Activated T-helper 17 cell treated with anti-CD3 and anti-CD28 coated beads, Interleukin-2, amount 50 U/mL, for 72 hours (primary cell): ENCODE measurements at regions not wholly inside any gene's neighbourhood (a gene's known extent, or its start where the extent isn't known, plus 50 kb on each side); places are given as distances from the start of the nearest gene placed in this dataset.

Experiments used
- ATAC-seq: fragments of 150-1000 bp; cut with Tn5 transposase; replicated peaks from 2 replicates; pipeline ENCODE4 v1.10.0; 2021; ENCODE audit warnings: mild to moderate bottlenecking, moderate library complexity
- H3K27ac Mint-ChIP-seq: one replicate; pipeline ENCODE4 v1.8.0; 2022; ENCODE audit warnings: mixed read lengths
- H3K27me3 Mint-ChIP-seq: one replicate; pipeline ENCODE4 v1.8.0; 2022; ENCODE audit warnings: mixed read lengths
- H3K36me3 Mint-ChIP-seq: one replicate; pipeline ENCODE4 v1.8.0; 2022; ENCODE audit warnings: low read depth, mild to moderate bottlenecking, mixed read lengths
- H3K4me1 Mint-ChIP-seq: one replicate; pipeline ENCODE4 v1.8.0; 2022; ENCODE audit warnings: mixed read lengths
- H3K4me3 Mint-ChIP-seq: one replicate; pipeline ENCODE4 v1.8.0; 2022; ENCODE audit warnings: mild to moderate bottlenecking, mixed read lengths
- H3K9me3 Mint-ChIP-seq: one replicate; pipeline ENCODE4 v1.8.0; 2022; ENCODE audit warnings: mixed read lengths

- Mint-ChIP-seq H3K4me1 (no peaks in the 10 kb centered on the region), H3K4me3 (no peak overlapping the region), H3K9me3 (no peaks in the 10 kb centered on the region), H3K36me3 (no peaks in the 10 kb centered on the region), H3K27me3 (peaks cover 12% of the 10 kb centered on the region), H3K27ac (no peak overlapping the region)
- no peak for ATAC-seq
Measured at GRCh38 chr2:45287045-45287444, 277.8 kb upstream of the SIX2 start.

- Mint-ChIP-seq H3K9me3 (no peaks in the 10 kb centered on the region), H3K27me3 (peaks cover 12% of the 10 kb centered on the region), H3K4me1 (no peaks in the 10 kb centered on the region), H3K36me3 (no peaks in the 10 kb centered on the region), H3K27ac (no peak overlapping the region), H3K4me3 (no peak overlapping the region)
- ATAC-seq, result no peak
Measured at GRCh38 chr2:45285771-45286390, 276.6 kb upstream of the SIX2 start.

- no peak for ATAC-seq
- H3K36me3 Mint-ChIP-seq, result no peaks in the 10 kb centered on the region
- no peak overlapping the region for H3K27ac Mint-ChIP-seq
- no peaks in the 10 kb centered on the region for H3K4me1 Mint-ChIP-seq
- peaks cover 12% of the 10 kb centered on the region for H3K27me3 Mint-ChIP-seq
- no peaks in the 10 kb centered on the region for H3K9me3 Mint-ChIP-seq
- no peak overlapping the region for H3K4me3 Mint-ChIP-seq
Measured at GRCh38 chr2:45285311-45285710, 276.1 kb upstream of the SIX2 start.

GRCh38 chr2:45284621-45284995 is 275.4 kb upstream of the SIX2 start:
- peaks cover 12% of the 10 kb centered on the region for H3K27me3 Mint-ChIP-seq
- H3K4me3 Mint-ChIP-seq, result no peak overlapping the region
- no peaks in the 10 kb centered on the region for H3K36me3 Mint-ChIP-seq
- ATAC-seq, result no peak
- no peaks in the 10 kb centered on the region for H3K4me1 Mint-ChIP-seq
- H3K27ac Mint-ChIP-seq, result no peak overlapping the region
- H3K9me3 Mint-ChIP-seq, result no peaks in the 10 kb centered on the region

GRCh38 chr2:45283764-45284620 is 274.7 kb upstream of the SIX2 start:
- Mint-ChIP-seq H3K27me3 (peaks cover 8% of the 10 kb centered on the region), H3K27ac (no peak overlapping the region), H3K4me1 (no peaks in the 10 kb centered on the region), H3K9me3 (no peaks in the 10 kb centered on the region), H3K36me3 (no peaks in the 10 kb centered on the region), H3K4me3 (no peak overlapping the region)
- no peak for ATAC-seq

- no peaks in the 10 kb centered on the region for H3K9me3 Mint-ChIP-seq
- H3K27ac Mint-ChIP-seq, result no peak overlapping the region
- no peaks in the 10 kb centered on the region for H3K36me3 Mint-ChIP-seq
- peaks cover 3% of the 10 kb centered on the region for H3K27me3 Mint-ChIP-seq
- no peak overlapping the region for H3K4me3 Mint-ChIP-seq
- no peak for ATAC-seq
- H3K4me1 Mint-ChIP-seq, result no peaks in the 10 kb centered on the region
Measured at GRCh38 chr2:45282646-45283045, 273.4 kb upstream of the SIX2 start.

GRCh38 chr2:45281311-45281710 is 272.1 kb upstream of the SIX2 start:
- ATAC-seq, result no peak
- H3K9me3 Mint-ChIP-seq, result no peaks in the 10 kb centered on the region
- H3K4me3 Mint-ChIP-seq, result no peak overlapping the region
- no peak overlapping the region for H3K27ac Mint-ChIP-seq
- peaks cover 3% of the 10 kb centered on the region for H3K27me3 Mint-ChIP-seq
- no peaks in the 10 kb centered on the region for H3K4me1 Mint-ChIP-seq
- H3K36me3 Mint-ChIP-seq, result no peaks in the 10 kb centered on the region

GRCh38 chr2:45280794-45281193 is 271.5 kb upstream of the SIX2 start:
- no peaks in the 10 kb centered on the region for H3K36me3 Mint-ChIP-seq
- no peaks in the 10 kb centered on the region for H3K4me1 Mint-ChIP-seq
- H3K27me3 Mint-ChIP-seq, result peaks cover 3% of the 10 kb centered on the region
- H3K9me3 Mint-ChIP-seq, result no peaks in the 10 kb centered on the region
- ATAC-seq, result no peak
- H3K4me3 Mint-ChIP-seq, result no peak overlapping the region
- H3K27ac Mint-ChIP-seq, result no peak overlapping the region

GRCh38 chr2:45279356-45279755 is 270.1 kb upstream of the SIX2 start:
- Mint-ChIP-seq H3K36me3 (no peaks in the 10 kb centered on the region), H3K9me3 (no peaks in the 10 kb centered on the region), H3K27ac (no peak overlapping the region), H3K4me1 (no peaks in the 10 kb centered on the region), H3K4me3 (no peak overlapping the region), H3K27me3 (peaks cover 2% of the 10 kb centered on the region)
- ATAC-seq, result no peak

- no peaks in the 10 kb centered on the region for H3K9me3 Mint-ChIP-seq
- H3K27me3 Mint-ChIP-seq, result no peaks in the 10 kb centered on the region
- ATAC-seq, result no peak
- no peak overlapping the region for H3K4me3 Mint-ChIP-seq
- H3K4me1 Mint-ChIP-seq, result no peaks in the 10 kb centered on the region
- H3K27ac Mint-ChIP-seq, result no peak overlapping the region
- no peaks in the 10 kb centered on the region for H3K36me3 Mint-ChIP-seq
Measured at GRCh38 chr2:45278365-45279078, 269.3 kb upstream of the SIX2 start.

GRCh38 chr2:45276914-45277313 is 267.7 kb upstream of the SIX2 start:
- Mint-ChIP-seq H3K9me3 (no peaks in the 10 kb centered on the region), H3K27ac (no peak overlapping the region), H3K36me3 (no peaks in the 10 kb centered on the region), H3K4me3 (no peak overlapping the region), H3K4me1 (no peaks in the 10 kb centered on the region), H3K27me3 (no peaks in the 10 kb centered on the region)
- no peak for ATAC-seq

- Mint-ChIP-seq H3K4me3 (no peak overlapping the region), H3K9me3 (no peaks in the 10 kb centered on the region), H3K36me3 (no peaks in the 10 kb centered on the region), H3K27ac (no peak overlapping the region), H3K4me1 (no peaks in the 10 kb centered on the region), H3K27me3 (no peaks in the 10 kb centered on the region)
- ATAC-seq, result no peak
Measured at GRCh38 chr2:45275806-45276205, 266.6 kb upstream of the SIX2 start.

- H3K9me3 Mint-ChIP-seq, result no peaks in the 10 kb centered on the region
- no peak for ATAC-seq
- no peaks in the 10 kb centered on the region for H3K36me3 Mint-ChIP-seq
- no peaks in the 10 kb centered on the region for H3K27me3 Mint-ChIP-seq
- no peak overlapping the region for H3K4me3 Mint-ChIP-seq
- no peaks in the 10 kb centered on the region for H3K4me1 Mint-ChIP-seq
- H3K27ac Mint-ChIP-seq, result no peak overlapping the region
Measured at GRCh38 chr2:45275242-45275805, 266.1 kb upstream of the SIX2 start.

- H3K27me3 Mint-ChIP-seq, result peaks cover 4% of the 10 kb centered on the region
- H3K36me3 Mint-ChIP-seq, result no peaks in the 10 kb centered on the region
- no peaks in the 10 kb centered on the region for H3K4me1 Mint-ChIP-seq
Measured at GRCh38 chr2:45274250-45274926, 265.1 kb upstream of the SIX2 start.

More at GRCh38 chr2:45274250-45274926, 265.1 kb upstream of the SIX2 start:
- Mint-ChIP-seq H3K27ac (no peak overlapping the region), H3K9me3 (no peaks in the 10 kb centered on the region), H3K4me3 (no peak overlapping the region)
- ATAC-seq, result no peak
